HG03045 (cell line): ENCODE measurements at regions not wholly inside any gene's neighbourhood (a gene's known extent, or its start where the extent isn't known, plus 50 kb on each side); places are given as distances from the start of the nearest gene placed in this dataset.

Experiments
- ATAC-seq: cut with Tn5 transposase; IDR thresholded peaks from one replicate; pipeline ENCODE4 v1.9.1; 2021; ENCODE audit warnings: mild to moderate bottlenecking, moderate library complexity; ENCODE audit not compliant: unreplicated experiment

DNA sequence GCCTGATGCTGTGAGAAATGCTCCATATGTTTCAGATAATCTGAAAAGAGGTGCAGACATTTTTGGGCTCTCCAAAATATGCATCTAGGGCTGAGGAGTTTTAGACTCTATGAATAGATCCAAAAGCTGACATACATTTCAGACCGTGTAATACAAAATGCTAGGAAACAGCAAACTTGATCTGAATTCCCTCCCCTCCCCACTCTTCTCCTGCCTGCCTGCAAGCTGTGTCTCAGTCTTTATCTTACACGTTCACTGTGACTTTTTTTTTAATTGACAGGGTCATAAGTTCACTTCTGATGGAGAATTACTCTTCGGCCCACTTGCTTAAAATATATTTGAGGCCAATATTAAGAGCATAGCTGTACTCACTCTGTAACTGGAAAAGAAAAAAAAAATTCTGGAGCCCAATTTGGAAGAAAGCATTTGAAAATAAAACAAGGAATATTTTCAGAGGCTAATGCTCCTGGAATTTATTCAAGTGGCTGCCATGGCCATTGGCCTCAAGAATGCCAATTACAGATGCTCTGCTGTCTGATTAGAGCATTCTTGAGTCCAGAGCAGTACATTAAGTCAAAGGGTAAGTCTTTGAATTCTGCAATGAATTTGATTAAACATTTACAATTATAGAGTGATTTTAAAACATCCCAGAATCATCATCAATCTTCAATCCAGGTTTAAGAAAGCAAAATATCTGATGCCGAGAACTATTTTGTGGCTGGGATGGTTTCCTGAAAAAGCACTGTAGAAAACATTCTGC is 146.2 kb upstream of the SEMA6D start:
- no peak for ATAC-seq

DNA sequence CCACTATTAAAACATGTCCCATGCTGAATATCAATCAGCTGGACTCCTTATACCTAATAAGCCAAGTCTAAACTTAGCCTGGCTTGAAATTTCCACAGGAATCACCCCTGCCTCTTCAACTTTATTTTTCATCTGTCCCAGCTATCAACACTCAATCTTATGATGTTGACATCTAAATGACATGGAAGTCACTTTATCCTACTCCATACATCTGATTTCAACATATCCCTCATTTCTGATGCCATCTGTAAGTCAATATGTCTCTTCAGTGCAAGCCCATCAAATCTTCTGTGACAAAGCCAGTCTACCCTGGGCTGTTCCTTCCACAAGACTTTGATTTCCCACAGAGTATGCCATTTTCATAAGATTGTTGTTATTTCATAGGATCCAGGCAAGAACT is 143.6 kb upstream of the SEMA6D start:
- no peak for ATAC-seq

DNA sequence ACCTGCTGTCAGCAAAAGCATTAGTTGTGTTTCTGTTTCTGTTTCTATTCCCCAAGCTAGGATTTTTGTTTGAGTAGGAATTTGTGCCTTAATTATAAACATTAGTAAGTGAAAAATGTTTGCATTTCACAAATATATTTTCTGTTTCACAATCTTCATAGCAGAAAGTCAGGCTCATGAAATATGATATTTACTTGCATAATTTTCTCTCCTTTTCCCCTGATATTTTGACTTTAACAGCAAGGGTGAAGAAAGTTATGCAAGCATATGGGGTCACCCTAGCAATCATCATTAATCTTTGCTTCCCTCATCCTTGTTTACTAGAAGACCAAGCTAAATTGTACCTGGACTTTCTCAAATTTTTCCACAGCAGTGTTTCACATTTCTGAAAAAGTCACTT is 140.3 kb upstream of the SEMA6D start:
- ATAC-seq = no peak

- no peak for ATAC-seq
These were observed 139.8 kb upstream of the SEMA6D start for GRCh38 chr15:47577461-47577860.

- ATAC-seq = no peak
These were observed 135.1 kb upstream of the SEMA6D start for GRCh38 chr15:47582233-47582632.

GRCh38 chr15:47584316-47584715 is 133.0 kb upstream of the SEMA6D start:
- no peak for ATAC-seq

DNA sequence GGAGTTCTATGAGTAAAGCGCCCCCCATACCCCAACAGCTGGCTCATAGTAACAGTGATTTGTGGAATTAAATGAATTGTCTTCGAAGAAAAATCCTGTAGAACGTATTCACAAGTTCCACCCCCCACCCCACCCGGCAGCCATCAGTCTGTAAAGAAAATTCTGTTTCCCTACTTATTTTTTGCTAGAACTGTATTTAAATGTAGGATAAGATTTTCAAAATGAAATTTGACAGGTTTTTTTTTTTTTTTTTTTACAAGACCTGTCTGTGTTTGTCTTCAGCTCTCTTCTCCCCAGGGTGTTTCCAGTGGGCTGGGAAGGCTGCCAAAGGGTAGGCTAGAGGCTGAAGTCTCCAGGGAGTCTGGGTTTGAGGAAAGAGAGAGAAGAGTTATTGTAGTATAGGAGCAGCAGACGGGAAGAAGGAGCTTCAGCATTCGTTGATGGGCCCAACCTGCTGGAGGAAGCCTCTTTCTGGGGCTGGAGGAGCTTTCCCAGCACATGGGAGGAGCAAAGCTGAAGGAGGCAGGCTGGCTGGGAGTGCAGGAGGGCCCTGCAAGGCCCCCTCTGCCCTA is 130.6 kb upstream of the SEMA6D start:
- ATAC-seq = no peak

DNA sequence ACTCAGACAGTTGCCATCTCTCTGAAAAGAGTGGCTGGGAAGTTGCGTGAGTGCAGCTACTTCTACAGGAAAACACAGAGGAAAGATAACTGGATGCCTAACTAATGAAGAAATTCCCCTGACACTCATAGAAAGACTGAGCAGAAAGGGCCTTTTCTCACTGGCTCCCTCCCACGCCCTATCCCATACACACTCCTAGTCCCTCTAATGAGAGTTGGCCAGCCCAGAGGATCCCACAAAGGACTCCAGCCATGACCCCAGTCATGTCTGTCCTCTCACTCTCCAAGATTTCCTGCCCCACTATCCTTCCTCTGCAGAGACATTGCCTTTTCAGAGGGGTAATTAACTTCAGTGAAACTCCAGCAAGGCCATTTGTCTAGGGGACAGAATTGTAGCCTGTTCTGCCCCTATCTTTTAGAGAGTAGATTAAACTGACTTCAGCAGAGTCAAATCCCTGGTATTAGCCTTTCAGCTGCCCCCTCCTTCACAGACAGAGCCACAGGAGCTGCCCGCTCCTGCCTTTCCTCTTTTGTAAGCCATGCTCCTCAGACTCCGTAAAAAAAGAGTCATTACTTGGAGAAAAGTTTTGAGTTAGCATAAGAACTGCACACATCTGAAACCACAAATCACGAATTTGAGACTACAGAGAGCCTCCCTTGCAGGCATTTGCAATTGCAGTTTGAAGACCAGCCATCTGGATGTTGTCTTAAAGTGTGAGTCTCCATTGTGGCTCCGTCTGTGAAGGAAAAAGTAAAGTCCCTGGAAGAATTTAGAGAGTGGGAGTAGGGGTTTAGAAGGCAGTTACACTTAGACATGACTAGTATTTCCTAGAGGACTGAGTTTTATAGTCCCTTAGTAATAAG is 129.1 kb upstream of the SEMA6D start:
- no peak for ATAC-seq

- ATAC-seq = no peak
These were observed 128.3 kb upstream of the SEMA6D start for GRCh38 chr15:47588958-47589357.

GRCh38 chr15:47598996-47599395 is 118.3 kb upstream of the SEMA6D start:
- no peak for ATAC-seq

DNA sequence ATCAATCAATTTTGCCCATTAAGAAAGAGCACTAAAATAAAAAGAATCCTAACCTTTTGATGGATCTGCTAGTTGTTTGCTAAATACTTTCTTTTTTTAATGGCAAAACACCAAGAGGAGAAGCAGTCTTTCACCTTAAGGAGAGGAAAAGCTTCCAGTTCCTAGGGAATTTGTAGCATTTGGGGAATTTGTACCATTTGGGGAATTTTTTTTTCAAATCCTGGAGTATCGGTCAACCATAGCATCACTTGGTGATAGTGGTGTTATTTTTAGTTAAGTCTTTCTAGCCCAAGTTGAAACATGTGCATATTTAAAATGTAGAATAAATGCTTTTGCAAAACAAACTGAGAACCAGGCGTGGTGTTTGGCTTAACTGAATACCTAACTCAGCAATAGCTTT is 117.5 kb upstream of the SEMA6D start:
- no peak for ATAC-seq

GRCh38 chr15:47602121-47602520 is 115.2 kb upstream of the SEMA6D start:
- ATAC-seq = no peak

- no peak for ATAC-seq
These were observed 114.3 kb upstream of the SEMA6D start for GRCh38 chr15:47603026-47603425.

DNA sequence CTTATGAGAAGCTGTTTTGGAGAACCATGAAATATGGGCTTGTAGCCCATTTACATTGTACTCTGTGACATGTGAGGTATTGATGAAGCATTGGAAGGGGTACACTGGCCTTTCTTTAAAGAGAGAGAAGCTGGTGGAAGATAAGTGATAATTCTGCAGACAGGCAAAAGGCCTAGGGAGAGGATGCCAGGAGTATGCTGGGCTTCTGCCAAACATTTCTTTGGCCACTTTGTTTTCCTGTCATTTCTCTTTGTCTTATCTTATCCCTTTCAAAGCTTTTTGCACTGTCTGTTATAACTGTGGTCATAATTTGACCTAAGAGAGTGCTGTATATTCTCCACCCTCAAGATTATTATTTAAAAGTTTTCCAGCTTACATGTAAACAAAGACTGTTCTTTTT is 109.6 kb upstream of the SEMA6D start:
- ATAC-seq = no peak

DNA sequence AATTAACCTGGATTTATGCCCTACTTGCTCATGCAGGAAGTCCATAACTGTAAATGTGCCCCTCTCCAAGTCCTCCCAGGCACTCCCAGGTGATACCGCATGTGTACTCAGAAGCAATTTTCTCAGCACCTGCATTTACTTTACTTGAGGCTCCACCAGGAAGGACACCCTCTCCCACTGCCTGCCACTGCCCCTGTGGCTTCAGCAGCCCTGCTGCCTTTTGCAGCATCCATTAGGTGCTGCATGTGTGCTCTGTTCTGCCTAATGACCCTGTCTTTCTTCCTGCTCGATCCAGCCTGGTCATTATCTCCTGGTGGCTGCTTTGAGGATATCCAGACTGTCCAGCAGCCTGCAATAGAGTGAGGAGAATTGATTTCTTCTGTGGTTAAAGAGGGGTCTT is 107.6 kb upstream of the SEMA6D start:
- no peak for ATAC-seq

DNA sequence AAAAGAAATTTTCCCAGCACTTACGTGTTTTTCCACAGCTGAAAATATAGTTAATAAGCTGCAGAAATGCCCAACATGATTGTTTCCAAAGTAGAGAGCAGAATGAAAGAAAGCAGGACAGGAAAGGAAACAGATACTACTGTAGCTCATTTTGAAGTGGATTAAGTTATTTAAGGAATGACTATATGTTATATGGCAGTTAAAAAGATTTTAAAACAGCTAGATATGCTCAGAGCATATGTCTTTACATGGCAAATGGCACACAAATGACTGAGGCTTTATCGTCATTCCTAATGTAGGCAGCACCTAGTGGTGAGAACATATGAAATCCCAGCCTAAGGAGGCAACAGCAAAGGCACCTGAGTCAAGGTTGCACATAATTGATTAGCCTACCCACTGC is 106.6 kb upstream of the SEMA6D start:
- no peak for ATAC-seq

DNA sequence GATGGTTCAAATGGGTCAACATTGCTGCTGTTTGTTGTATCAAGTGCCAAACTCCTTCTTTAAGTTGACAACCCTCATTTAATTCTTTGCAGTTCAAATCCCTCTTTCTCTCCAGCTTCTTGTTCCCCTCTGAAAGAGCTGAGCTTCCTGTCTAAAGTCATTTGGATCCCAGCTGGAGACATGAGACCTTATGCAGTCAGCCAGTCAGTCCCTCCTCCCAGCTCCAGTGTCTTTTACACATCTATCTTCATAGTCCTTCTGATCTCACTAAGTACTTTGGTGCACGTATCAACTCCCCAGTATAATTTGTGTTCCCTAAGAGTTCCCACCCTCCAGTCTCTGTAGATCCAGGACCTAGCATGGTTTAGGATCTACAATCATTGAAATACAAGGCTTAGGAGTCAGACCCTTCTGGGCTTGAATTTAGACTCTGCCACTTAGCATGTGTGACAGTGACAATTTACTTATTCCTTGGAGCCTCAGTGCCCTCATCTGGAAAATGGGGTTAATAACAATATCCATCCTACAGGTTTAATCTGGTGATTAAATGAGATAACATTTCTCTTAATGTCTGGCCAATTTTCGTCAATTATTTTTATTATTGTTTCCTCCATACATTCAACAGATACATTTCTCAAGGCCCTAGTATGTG is 102.8 kb upstream of the SEMA6D start:
- no peak for ATAC-seq

GRCh38 chr15:47616876-47617275 is 100.4 kb upstream of the SEMA6D start:
- ATAC-seq = no peak

GRCh38 chr15:47618241-47618640 is 99.1 kb upstream of the SEMA6D start:
- no peak for ATAC-seq

- no peak for ATAC-seq
These were observed 96.2 kb upstream of the SEMA6D start for GRCh38 chr15:47620960-47621681.

DNA sequence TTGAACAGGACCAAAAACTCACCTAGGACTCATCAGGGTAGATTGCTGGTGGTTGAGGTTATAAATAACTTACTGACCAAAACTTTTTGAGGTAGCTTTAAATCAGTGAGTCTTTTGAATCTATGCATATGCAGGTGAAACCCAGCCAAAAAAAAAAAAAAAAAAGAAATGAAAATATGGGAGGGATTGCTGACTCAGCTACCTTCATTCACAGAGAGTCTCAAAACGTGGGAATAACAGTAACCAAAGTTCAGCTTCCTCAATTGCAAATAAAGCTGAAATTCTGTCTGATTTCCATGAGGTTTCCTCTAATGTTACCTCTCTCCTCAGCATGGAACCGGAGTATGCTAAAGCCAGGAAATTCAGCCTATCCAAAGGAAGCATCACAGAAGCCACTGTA is 95.2 kb upstream of the SEMA6D start:
- ATAC-seq = no peak
